Left lung (tissue), 4 donors: ENCODE measurements at regions not wholly inside any gene's neighbourhood (a gene's known extent, or its start where the extent isn't known, plus 50 kb on each side); places are given as distances from the start of the nearest gene placed in this dataset.

Experiments
- ATAC-seq: fragments of 200-7000 bp; cut with Tn5 transposase; one replicate; pipeline ENCODE4 v1.9.1; 2020; ENCODE audit warnings: moderate library complexity
- DNase-seq, 4 donors: peaks; one replicate each; pipeline ENCODE4 v3.0.0-alpha.2; 2013 to 2020
- H3K27ac ChIP-seq, 2 donors: fragments of 200-600 bp; sonication (generic) in 1 of 2; one replicate each; pipeline versions ENCODE4 v1.5.0 to v1.8.0; 2020 to 2021
- H3K27me3 ChIP-seq, 2 donors: fragments of 200-600 bp; sonication (generic) in 1 of 2; one replicate each; pipeline versions ENCODE4 v1.5.0 to v1.8.0; 2020 to 2021
- H3K36me3 ChIP-seq, 2 donors: fragments of 200-600 bp; sonication (generic) in 1 of 2; one replicate each; pipeline versions ENCODE4 v1.5.0 to v1.8.0; 2020 to 2021
- H3K4me1 ChIP-seq, 2 donors: fragments of 200-600 bp; one replicate each; pipeline ENCODE4 v1.8.0; 2021
- H3K4me3 ChIP-seq, 2 donors: fragments of 200-600 bp; sonication (generic) in 1 of 2; one replicate each; pipeline versions ENCODE4 v1.5.0 to v1.8.0; 2020 to 2021; ENCODE audit warnings: mild to moderate bottlenecking in 1 of 2
- H3K9me3 ChIP-seq, 2 donors: fragments of 200-600 bp; sonication (generic) in 1 of 2; one replicate each; pipeline versions ENCODE4 v1.5.0 to v1.8.0; 2020 to 2021
- intact Hi-C, 2 donors: fragments of 100-400 bp; cut with DNase I; formaldehyde crosslinking; loops; one replicate each; pipeline versions ENCODE4 v1.11.2 to v1.14.2; 2022
- TF ChIP-seq, protein P1 (sequence below), 2 donors: fragments of 200-600 bp; sonication (generic) in 1 of 2; IDR thresholded peaks; one replicate each; pipeline versions ENCODE4 v1.5.0 to v1.8.0; 2021; ENCODE audit warnings: antibody characterized with exemption in 2 of 2
- donor health status: DM: no; HTN: yes; CAD: no.
- donor health status: DM: no; HTN: no; CAD: no.

DNA sequence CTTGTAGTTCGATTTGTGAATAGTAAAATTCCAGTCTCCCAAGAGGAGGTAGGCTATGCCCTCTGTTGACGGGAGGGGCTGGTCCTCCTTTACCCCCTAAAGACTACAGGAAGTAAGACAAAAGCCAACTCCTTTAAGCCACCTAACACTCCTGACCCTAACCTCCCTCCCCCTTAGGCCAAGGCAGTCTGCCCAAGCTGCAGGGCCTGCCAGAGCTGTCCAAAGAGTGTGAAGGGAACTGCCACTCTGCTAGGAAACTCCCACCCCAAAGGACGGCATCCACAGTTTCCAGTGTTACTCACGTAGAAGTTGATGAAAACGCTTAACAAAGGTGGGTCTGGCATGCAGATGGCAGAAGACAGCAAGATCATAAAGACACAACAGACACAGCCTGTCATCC is 803.2 kb downstream of the PLA2G4A start:
- intact Hi-C loops = no loop called here
- DNase-seq (no peak), ATAC-seq (no peak)
- no peaks in the 10 kb centered on the region for H3K4me1 ChIP-seq
- H3K36me3 ChIP-seq = no peaks in the 10 kb centered on the region
- no peaks in the 10 kb centered on the region for H3K27me3 ChIP-seq
- H3K9me3 ChIP-seq = peaks cover 0 to 27% of the 10 kb centered on the region in 2 donors
- TF ChIP-seq, protein P1, sequence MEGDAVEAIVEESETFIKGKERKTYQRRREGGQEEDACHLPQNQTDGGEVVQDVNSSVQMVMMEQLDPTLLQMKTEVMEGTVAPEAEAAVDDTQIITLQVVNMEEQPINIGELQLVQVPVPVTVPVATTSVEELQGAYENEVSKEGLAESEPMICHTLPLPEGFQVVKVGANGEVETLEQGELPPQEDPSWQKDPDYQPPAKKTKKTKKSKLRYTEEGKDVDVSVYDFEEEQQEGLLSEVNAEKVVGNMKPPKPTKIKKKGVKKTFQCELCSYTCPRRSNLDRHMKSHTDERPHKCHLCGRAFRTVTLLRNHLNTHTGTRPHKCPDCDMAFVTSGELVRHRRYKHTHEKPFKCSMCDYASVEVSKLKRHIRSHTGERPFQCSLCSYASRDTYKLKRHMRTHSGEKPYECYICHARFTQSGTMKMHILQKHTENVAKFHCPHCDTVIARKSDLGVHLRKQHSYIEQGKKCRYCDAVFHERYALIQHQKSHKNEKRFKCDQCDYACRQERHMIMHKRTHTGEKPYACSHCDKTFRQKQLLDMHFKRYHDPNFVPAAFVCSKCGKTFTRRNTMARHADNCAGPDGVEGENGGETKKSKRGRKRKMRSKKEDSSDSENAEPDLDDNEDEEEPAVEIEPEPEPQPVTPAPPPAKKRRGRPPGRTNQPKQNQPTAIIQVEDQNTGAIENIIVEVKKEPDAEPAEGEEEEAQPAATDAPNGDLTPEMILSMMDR (IDR thresholded peaks at IDR 0.05) = no peak
- no peak overlapping the region for H3K27ac ChIP-seq
- no peak overlapping the region for H3K4me3 ChIP-seq

DNA sequence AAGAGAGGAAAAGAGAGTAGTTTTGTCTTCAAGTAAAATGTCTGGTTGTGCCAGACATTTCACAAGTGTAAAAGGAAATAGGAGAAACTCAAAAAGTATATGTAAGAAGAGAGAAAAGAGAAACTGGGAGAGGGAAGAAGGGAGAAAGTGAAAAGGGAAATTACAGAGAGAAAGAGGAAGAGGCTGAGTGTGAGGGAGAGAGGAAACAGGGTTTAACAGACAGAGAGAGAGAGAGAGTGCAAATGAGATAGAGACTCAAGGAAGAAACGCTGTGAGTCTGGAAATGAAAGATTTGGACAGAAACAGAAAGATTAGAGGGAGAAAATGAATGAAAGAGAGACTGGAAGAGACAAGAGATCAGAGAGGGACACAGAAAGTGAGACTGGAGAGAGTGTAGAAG is 806.2 kb downstream of the PLA2G4A start:
- no peak overlapping the region for H3K27ac ChIP-seq
- no peaks in the 10 kb centered on the region for H3K4me1 ChIP-seq
- no peaks in the 10 kb centered on the region for H3K27me3 ChIP-seq
- H3K36me3 ChIP-seq = no peaks in the 10 kb centered on the region
- intact Hi-C loops = no loop called here
- TF ChIP-seq, protein P1 (IDR thresholded peaks at IDR 0.05) = no peak
- H3K9me3 ChIP-seq = peaks cover 0 to 32% of the 10 kb centered on the region in 2 donors
- DNase-seq = no peak
- H3K4me3 ChIP-seq = no peak overlapping the region
- ATAC-seq = no peak

DNA sequence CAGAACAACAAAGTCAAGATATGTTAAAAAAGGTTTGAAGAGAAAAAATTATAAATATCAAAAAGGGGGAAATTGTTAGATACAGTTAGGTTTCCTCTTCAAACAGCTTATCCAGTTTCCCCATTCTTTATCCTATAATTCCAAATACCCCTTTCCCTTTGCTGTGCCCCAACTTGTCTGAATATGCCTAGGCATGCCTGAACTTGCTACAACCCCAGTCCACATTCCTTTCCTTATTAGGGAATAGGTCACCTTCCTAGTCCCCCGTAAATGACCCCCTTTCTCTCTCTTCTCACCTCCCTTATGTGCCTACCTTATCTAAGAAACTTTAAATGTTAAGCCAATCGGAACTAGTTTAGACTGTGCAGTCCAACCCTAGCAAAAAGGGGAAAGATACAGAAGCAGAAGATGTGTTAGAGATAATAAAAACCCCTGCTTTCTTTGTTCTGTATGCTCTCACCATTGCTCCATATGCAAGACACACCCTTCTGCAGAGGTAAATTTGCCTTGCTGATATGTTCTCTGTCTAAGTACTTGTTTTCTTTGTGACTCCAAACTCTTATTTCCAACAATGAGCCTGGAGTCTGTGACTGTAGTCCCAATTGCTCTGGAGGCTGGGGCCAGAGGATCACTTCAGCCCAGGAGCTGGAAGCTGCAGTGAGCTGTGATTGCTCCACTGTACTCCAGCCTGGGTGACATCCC is 810.1 kb downstream of the PLA2G4A start:
- DNase-seq (no peak), ATAC-seq (no peak)
- Histone ChIP-seq H3K9me3 (peaks cover 0 to 14% of the 10 kb centered on the region in 2 donors), H3K27ac (no peak overlapping the region), H3K27me3 (no peaks in the 10 kb centered on the region), H3K36me3 (no peaks in the 10 kb centered on the region), H3K4me3 (no peak overlapping the region), H3K4me1 (no peaks in the 10 kb centered on the region)
- intact Hi-C loops = no loop called here
- TF ChIP-seq, protein P1 (IDR thresholded peaks at IDR 0.05) = no peak

DNA sequence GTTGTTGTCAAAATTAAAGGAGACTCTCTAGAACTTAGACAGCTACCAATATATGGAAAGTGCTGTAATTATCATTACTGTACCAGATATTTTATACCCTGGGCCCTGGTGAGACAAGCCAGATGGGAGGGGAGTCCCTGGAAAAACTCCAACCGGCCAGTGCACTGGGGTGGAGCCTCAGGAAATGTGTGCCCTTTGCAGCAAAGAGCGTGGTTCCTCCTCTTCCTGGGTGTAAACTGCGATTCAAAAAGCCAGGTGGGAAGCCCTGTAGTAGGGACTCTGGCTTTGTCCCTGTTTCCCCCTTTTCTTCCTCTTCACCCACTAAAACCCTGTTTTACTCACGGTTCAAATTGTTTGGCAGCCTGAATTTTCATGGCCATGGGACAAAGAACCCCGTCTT is 812.3 kb downstream of the PLA2G4A start:
- H3K27me3 ChIP-seq = no peaks in the 10 kb centered on the region
- H3K9me3 ChIP-seq = peaks cover 0 to 14% of the 10 kb centered on the region in 2 donors
- no peaks in the 10 kb centered on the region for H3K4me1 ChIP-seq
- no peak overlapping the region for H3K4me3 ChIP-seq
- no peak for ATAC-seq
- no peaks in the 10 kb centered on the region for H3K36me3 ChIP-seq
- intact Hi-C loops = no loop called here
- no peak overlapping the region for H3K27ac ChIP-seq
- DNase-seq = no peak
- TF ChIP-seq, protein P1 (IDR thresholded peaks at IDR 0.05) = no peak

DNA sequence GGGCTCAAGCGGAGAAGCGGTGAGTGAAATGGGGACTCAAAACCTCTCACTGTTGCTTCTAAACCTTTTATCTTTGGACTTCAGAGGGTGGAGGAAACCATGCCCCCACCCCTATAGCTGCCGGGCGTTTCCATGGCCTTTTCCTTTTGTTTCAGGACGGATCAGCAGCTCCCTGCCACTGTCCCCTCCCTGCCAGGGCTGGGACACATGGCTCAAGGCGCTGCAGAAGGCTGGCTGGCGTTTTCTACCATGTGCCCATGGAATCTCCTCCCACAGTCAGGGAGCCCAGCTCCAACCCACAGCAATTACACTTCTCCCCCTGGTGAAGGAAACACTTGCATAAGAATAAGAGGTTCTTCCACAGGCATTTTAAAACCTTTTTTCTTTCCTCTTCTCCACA is 812.7 kb downstream of the PLA2G4A start:
- Histone ChIP-seq H3K27me3 (no peaks in the 10 kb centered on the region), H3K4me1 (no peaks in the 10 kb centered on the region), H3K36me3 (no peaks in the 10 kb centered on the region), H3K27ac (no peak overlapping the region), H3K9me3 (peaks cover 0 to 14% of the 10 kb centered on the region in 2 donors), H3K4me3 (no peak overlapping the region)
- TF ChIP-seq, protein P1 (IDR thresholded peaks at IDR 0.05) = no peak
- intact Hi-C loops = no loop called here
- DNase-seq = no peak
- ATAC-seq = no peak
